Endothelial cell of umbilical vein (primary cell): ENCODE measurements at regions not wholly inside any gene's neighbourhood (a gene's known extent, or its start where the extent isn't known, plus 50 kb on each side); places are given as distances from the start of the nearest gene placed in this dataset.
"Not testable (repeated sequence)": the region's sequence is repeated elsewhere in the genome, so short reads cannot be mapped to it uniquely, and the experiment has no call there.

Experiments
- BruUV-seq: library from RNA; stranded (reverse); fragments of 400-500 nt; replicated peaks from 2 replicates; lab custom pipeline; 2021; lab: Mats Ljungman, UMichigan
- CTCF ChIA-PET: fragments of 300-600, 350-600 bp; sonication (Branson Sonifier 250); formaldehyde crosslinking; loops from one replicate; lab custom pipeline; 2021; ENCODE audit warnings: antibody characterized with exemption, inconsistent platforms; lab: Charles Lee
- POLR2A ChIA-PET: fragments of 300-600, 350-600 bp; sonication (Branson Sonifier 250); formaldehyde crosslinking; loops from one replicate; lab custom pipeline; 2021; ENCODE audit warnings: antibody characterized with exemption, inconsistent platforms; lab: Charles Lee
- DNase-seq: peaks from one replicate; pipeline ENCODE4 v3.0.0-alpha.2; 2011; ENCODE audit warnings: low read depth, low spot score
- FAIRE-seq: peaks from 2 replicates; lab custom pipeline; 2011; peaks lifted over from hg19 to GRCh38; lab: Jason Lieb, UNC
- H2AFZ ChIP-seq: 2 replicates; pipeline ENCODE4 v1.6.0; 2012; ENCODE audit warnings: low read depth, low read length, control low read depth, inconsistent platforms
- H3K27ac ChIP-seq: 2 replicates; pipeline ENCODE4 v1.5.1; 2011; ENCODE audit warnings: low read depth, mild to moderate bottlenecking, control low read depth, low read length, moderate library complexity; ENCODE audit not compliant: insufficient read depth
- H3K27me3 ChIP-seq, 2 experiments: 2 replicates each; pipeline versions ENCODE4 v1.6.0 to v1.6.1; 2011; ENCODE audit warnings: low read length in 2 of 2, mixed read lengths in 1 of 2; ENCODE audit not compliant: control insufficient read depth in 2 of 2, insufficient read depth in 2 of 2
- H3K36me3 ChIP-seq, 2 experiments: 2 replicates in 1 of 2; 3 replicates in 1 of 2; pipeline ENCODE4 v1.5.1; 2011; ENCODE audit warnings: low read length in 2 of 2, mild to moderate bottlenecking in 1 of 2, moderate library complexity in 1 of 2; ENCODE audit not compliant: control insufficient read depth in 2 of 2, insufficient read depth in 2 of 2; ENCODE audit errors: extremely low read depth in 1 of 2
- H3K4me1 ChIP-seq: 3 replicates; pipeline ENCODE4 v1.5.1; 2011; ENCODE audit warnings: mild to moderate bottlenecking, low read length; ENCODE audit not compliant: control insufficient read depth, insufficient read depth; ENCODE audit errors: extremely low read depth
- H3K4me2 ChIP-seq: 2 replicates; pipeline ENCODE4 v1.6.1; 2011; ENCODE audit warnings: low read length, control low read depth, mixed read lengths; ENCODE audit not compliant: insufficient read depth
- H3K4me3 ChIP-seq, 3 experiments: fragments of 200-600 bp in 1 of 3; sonication (generic), shearing (Covaris generic) in 1 of 3; replicated peaks in 1 of 3; 2 replicates each; pipeline ENCODE4 v1.5.1; 2011 to 2016; ENCODE audit warnings: control low read depth in 3 of 3, low read length in 3 of 3, mild to moderate bottlenecking in 2 of 3, inconsistent platforms in 1 of 3, low read depth in 1 of 3, moderate library complexity in 1 of 3; ENCODE audit not compliant: insufficient read depth in 1 of 3
- H3K79me2 ChIP-seq: 2 replicates; pipeline ENCODE4 v1.6.0; 2012; ENCODE audit warnings: low read length, inconsistent platforms; ENCODE audit not compliant: control insufficient read depth, insufficient read depth
- H3K9ac ChIP-seq: replicated peaks from 2 replicates; pipeline ENCODE3; 2011; ENCODE audit warnings: low read length, control low read depth; ENCODE audit not compliant: insufficient read depth; ENCODE audit errors: extremely low read depth
- H3K9me1 ChIP-seq: replicated peaks from 3 replicates; pipeline ENCODE4 v1.6.0; 2011; ENCODE audit warnings: mild to moderate bottlenecking, low read length; ENCODE audit not compliant: control insufficient read depth, insufficient read depth; ENCODE audit errors: extremely low read depth
- H3K9me3 ChIP-seq: replicated peaks from 2 replicates; pipeline ENCODE4 v1.5.1; 2012; ENCODE audit warnings: low read length, inconsistent platforms; ENCODE audit not compliant: control insufficient read depth, insufficient read depth
- H4K20me1 ChIP-seq: replicated peaks from 2 replicates; pipeline ENCODE3; 2011; ENCODE audit warnings: mild to moderate bottlenecking, low read length; ENCODE audit not compliant: control insufficient read depth, insufficient read depth; ENCODE audit errors: extremely low read depth
- CTCF ChIP-seq, 2 donors: IDR thresholded peaks; 1 replicate in 1 of 2; 2 replicates in 1 of 2; pipeline ENCODE4 v1.5.1; 2011; ENCODE audit warnings: low read length in 2 of 2, mild to moderate bottlenecking in 2 of 2, moderate library complexity in 2 of 2, control low read depth in 1 of 2, inconsistent platforms in 1 of 2, low read depth in 1 of 2; ENCODE audit not compliant: insufficient read depth in 1 of 2; ENCODE audit errors: extremely low read depth in 1 of 2
- EZH2 ChIP-seq: IDR thresholded peaks from 2 replicates; pipeline ENCODE4 v1.6.1; 2012; ENCODE audit warnings: borderline replicate concordance, low read depth, mild to moderate bottlenecking, moderate library complexity, low read length, inconsistent platforms; ENCODE audit not compliant: severe bottlenecking
- FOS ChIP-seq: IDR thresholded peaks from 2 replicates; pipeline ENCODE4 v1.6.1; 2011; ENCODE audit warnings: mild to moderate bottlenecking, low read length, moderate library complexity, borderline replicate concordance; ENCODE audit not compliant: insufficient read depth
- GATA2 ChIP-seq: IDR thresholded peaks from 2 replicates; pipeline ENCODE4 v1.7.0; 2011; ENCODE audit warnings: low read depth, mild to moderate bottlenecking, moderate library complexity, mixed read lengths, low read length; ENCODE audit not compliant: insufficient read length, insufficient read depth
- JUN ChIP-seq: IDR thresholded peaks from 2 replicates; pipeline ENCODE4 v1.6.1; 2011; ENCODE audit warnings: borderline replicate concordance, low read depth; ENCODE audit not compliant: insufficient read length, insufficient read depth
- MAX ChIP-seq: IDR thresholded peaks from 2 replicates; pipeline ENCODE4 v1.6.1; 2011; ENCODE audit not compliant: insufficient read depth, insufficient read length
- MYC ChIP-seq: IDR thresholded peaks from one replicate; pipeline ENCODE4 v1.6.1; 2011; ENCODE audit warnings: mild to moderate bottlenecking, low read depth, low read length
- POLR2A ChIP-seq: IDR thresholded peaks from 2 replicates; pipeline ENCODE4 v1.6.1; 2012; ENCODE audit warnings: low read depth, mild to moderate bottlenecking, control low read depth, low read length
- POLR2AphosphoS5 ChIP-seq: IDR thresholded peaks from 2 replicates; pipeline ENCODE4 v1.6.1; 2012; ENCODE audit warnings: low read depth, mild to moderate bottlenecking, control low read depth, low read length, moderate library complexity; ENCODE audit not compliant: insufficient read depth
- dilution Hi-C: fragments of 300-500 bp; cut with MboI; formaldehyde crosslinking; loops from one replicate; pipeline ENCODE4 v1.15.0; 2019; ENCODE audit warnings: low sequenced_read_pairs; ENCODE audit not compliant: extremely low pct_ligation_motif_present
- intact Hi-C: fragments of 100-400 bp; cut with micrococcal nuclease; formaldehyde crosslinking; loops from one replicate; pipeline ENCODE4 v1.10.0; 2022

DNA sequence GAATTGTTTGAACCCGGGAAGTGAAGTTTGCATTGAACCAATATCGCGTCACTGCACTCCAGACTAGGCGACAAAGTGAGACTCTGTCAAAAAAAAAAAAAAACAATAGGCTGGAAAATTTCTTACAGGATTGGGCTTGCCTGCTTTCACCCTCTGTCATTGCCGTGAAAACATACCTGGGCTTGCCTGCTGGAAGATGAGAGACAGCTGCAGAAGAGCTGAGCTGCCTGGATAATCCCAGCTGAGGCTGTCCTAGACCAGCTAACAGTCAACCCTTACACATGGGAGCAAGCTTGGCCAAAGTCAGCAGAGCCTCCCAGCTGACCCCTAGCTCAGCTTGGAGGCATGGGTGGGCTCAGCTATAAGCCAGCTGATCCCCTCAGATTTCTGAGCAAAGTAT lies 306.2 kb downstream of the CCSER2 start:
- H3K27me3 ChIP-seq, result no peaks in the 10 kb centered on the region
- BruUV-seq, result no TSS peak
- FAIRE-seq (no peak), DNase-seq (no peak)
- ChIA-PET CTCF (no interaction called here), POLR2A (no interaction called here)
- H4K20me1 ChIP-seq, result no peaks in the 10 kb centered on the region
- no peaks in the 10 kb centered on the region for H3K9me1 ChIP-seq
- no peaks in the 10 kb centered on the region for H3K4me1 ChIP-seq
- no peak overlapping the region for H3K4me2 ChIP-seq
- H3K79me2 ChIP-seq, result no peaks in the 10 kb centered on the region
- no peak overlapping the region for H3K9ac ChIP-seq
- intact Hi-C loops, result no loop called here
- H3K9me3 ChIP-seq, result no peaks in the 10 kb centered on the region
- H2AFZ ChIP-seq, result no peak overlapping the region
- dilution Hi-C loops, result no loop called here
- H3K4me3 ChIP-seq, result no peak overlapping the region
- TF ChIP-seq FOS (no peak), POLR2AphosphoS5 (no peak), MAX (no peak), EZH2 (no peak), CTCF (IDR thresholded peaks at IDR 0.05; ENCODE audit: extremely low read depth in 1 of 2, insufficient read depth in 1 of 2, low read depth in 1 of 2, low read length in 2 of 2) (no peak), GATA2 (no peak), POLR2A (no peak), JUN (no peak), MYC (no peak)
- no peaks in the 10 kb centered on the region for H3K36me3 ChIP-seq
- no peak overlapping the region for H3K27ac ChIP-seq

DNA sequence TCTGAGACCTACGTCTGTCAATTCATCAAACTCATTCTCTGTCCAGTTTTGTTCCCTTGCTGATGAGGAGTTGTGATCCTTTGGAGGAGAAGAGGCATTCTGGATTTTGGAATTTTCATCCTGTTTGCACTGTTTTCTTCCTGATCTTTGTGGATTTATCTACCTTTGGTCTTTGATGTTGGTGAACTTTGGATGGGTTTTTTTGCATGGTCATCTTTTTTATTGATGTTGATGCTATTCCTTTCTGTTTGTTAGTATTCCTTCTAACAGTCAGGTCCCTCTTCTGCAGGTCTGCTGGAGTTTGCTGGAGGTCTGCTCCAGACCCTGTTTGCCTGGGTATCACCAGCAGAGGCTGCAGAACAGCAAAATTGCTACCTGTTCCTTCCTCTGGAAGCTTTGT lies 322.2 kb downstream of the CCSER2 start:
- H3K4me2 ChIP-seq, H3K4me1 ChIP-seq, H4K20me1 ChIP-seq, H3K9me3 ChIP-seq, dilution Hi-C loops, intact Hi-C loops, H3K9me1 ChIP-seq, H3K79me2 ChIP-seq, CTCF ChIA-PET, POLR2A ChIA-PET, DNase-seq, H3K27ac ChIP-seq, H3K4me3 ChIP-seq, H3K27me3 ChIP-seq, FAIRE-seq, BruUV-seq, H3K9ac ChIP-seq, H2AFZ ChIP-seq, H3K36me3 ChIP-seq: not testable (repeated sequence)
